H1 (cell line): ENCODE measurements at regions not wholly inside any gene's neighbourhood (a gene's known extent, or its start where the extent isn't known, plus 50 kb on each side); places are given as distances from the start of the nearest gene placed in this dataset.

Experiments used
- EZH2 ChIP-seq: fragments of 200-600 bp; sonication (generic); IDR thresholded peaks from 2 replicates; pipeline ENCODE4 v1.7.1; 2012; ENCODE audit warnings: low read depth, mild to moderate bottlenecking, moderate library complexity, low read length, inconsistent platforms; ENCODE audit not compliant: severe bottlenecking
- JUN ChIP-seq: IDR thresholded peaks from 2 replicates; pipeline ENCODE4 v1.6.1; 2011; ENCODE audit warnings: low read depth, mild to moderate bottlenecking, improper control_type of control experiment, low read length
- KDM4A ChIP-seq: IDR thresholded peaks from one replicate; pipeline ENCODE4 v1.7.1; 2012; ENCODE audit warnings: low read depth, mild to moderate bottlenecking, moderate library complexity, low read length, inconsistent platforms; ENCODE audit not compliant: severe bottlenecking
- POLR2AphosphoS5 ChIP-seq: IDR thresholded peaks from 2 replicates; pipeline ENCODE4 v1.6.1; 2011; ENCODE audit warnings: low read depth, low read length
- TAF7 ChIP-seq: optimal IDR thresholded peaks from 2 replicates; pipeline ENCODE3; 2011; ENCODE audit warnings: low read depth, mild to moderate bottlenecking, inconsistent platforms, low read length, moderate library complexity, borderline replicate concordance
- TF ChIP-seq, protein P1 (sequence below): fragments of 300-600 bp; sonication (generic); IDR thresholded peaks from 2 replicates; pipeline ENCODE4 v1.7.1; 2012; ENCODE audit warnings: low read length, moderate library complexity, mild to moderate bottlenecking, inconsistent platforms; ENCODE audit not compliant: insufficient replicate concordance

DNA sequence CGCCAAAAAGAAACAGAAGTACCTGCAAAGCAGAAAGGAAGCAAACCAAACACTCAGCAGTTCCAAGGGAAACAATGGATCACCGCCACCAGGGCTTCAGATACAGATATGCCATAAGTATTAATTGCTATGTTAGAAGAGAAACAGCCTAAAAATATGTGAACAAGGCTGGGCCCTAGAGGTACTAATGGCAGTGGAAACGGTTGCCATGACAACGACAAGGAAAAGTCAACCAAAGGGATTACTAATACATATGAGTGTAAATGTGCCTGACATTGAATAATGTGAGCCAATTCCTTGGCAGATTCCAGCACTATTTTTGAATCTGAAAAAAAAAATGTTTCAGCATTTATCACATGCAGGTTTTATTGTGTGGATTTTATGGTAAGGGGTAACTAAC lies 75.0 kb downstream of the CAVIN4 start (continued):
- no peak for TF ChIP-seq JUN
- no peak for TF ChIP-seq POLR2AphosphoS5
- TF ChIP-seq KDM4A, result no peak
- no peak for TF ChIP-seq EZH2
- TF ChIP-seq, protein P1, sequence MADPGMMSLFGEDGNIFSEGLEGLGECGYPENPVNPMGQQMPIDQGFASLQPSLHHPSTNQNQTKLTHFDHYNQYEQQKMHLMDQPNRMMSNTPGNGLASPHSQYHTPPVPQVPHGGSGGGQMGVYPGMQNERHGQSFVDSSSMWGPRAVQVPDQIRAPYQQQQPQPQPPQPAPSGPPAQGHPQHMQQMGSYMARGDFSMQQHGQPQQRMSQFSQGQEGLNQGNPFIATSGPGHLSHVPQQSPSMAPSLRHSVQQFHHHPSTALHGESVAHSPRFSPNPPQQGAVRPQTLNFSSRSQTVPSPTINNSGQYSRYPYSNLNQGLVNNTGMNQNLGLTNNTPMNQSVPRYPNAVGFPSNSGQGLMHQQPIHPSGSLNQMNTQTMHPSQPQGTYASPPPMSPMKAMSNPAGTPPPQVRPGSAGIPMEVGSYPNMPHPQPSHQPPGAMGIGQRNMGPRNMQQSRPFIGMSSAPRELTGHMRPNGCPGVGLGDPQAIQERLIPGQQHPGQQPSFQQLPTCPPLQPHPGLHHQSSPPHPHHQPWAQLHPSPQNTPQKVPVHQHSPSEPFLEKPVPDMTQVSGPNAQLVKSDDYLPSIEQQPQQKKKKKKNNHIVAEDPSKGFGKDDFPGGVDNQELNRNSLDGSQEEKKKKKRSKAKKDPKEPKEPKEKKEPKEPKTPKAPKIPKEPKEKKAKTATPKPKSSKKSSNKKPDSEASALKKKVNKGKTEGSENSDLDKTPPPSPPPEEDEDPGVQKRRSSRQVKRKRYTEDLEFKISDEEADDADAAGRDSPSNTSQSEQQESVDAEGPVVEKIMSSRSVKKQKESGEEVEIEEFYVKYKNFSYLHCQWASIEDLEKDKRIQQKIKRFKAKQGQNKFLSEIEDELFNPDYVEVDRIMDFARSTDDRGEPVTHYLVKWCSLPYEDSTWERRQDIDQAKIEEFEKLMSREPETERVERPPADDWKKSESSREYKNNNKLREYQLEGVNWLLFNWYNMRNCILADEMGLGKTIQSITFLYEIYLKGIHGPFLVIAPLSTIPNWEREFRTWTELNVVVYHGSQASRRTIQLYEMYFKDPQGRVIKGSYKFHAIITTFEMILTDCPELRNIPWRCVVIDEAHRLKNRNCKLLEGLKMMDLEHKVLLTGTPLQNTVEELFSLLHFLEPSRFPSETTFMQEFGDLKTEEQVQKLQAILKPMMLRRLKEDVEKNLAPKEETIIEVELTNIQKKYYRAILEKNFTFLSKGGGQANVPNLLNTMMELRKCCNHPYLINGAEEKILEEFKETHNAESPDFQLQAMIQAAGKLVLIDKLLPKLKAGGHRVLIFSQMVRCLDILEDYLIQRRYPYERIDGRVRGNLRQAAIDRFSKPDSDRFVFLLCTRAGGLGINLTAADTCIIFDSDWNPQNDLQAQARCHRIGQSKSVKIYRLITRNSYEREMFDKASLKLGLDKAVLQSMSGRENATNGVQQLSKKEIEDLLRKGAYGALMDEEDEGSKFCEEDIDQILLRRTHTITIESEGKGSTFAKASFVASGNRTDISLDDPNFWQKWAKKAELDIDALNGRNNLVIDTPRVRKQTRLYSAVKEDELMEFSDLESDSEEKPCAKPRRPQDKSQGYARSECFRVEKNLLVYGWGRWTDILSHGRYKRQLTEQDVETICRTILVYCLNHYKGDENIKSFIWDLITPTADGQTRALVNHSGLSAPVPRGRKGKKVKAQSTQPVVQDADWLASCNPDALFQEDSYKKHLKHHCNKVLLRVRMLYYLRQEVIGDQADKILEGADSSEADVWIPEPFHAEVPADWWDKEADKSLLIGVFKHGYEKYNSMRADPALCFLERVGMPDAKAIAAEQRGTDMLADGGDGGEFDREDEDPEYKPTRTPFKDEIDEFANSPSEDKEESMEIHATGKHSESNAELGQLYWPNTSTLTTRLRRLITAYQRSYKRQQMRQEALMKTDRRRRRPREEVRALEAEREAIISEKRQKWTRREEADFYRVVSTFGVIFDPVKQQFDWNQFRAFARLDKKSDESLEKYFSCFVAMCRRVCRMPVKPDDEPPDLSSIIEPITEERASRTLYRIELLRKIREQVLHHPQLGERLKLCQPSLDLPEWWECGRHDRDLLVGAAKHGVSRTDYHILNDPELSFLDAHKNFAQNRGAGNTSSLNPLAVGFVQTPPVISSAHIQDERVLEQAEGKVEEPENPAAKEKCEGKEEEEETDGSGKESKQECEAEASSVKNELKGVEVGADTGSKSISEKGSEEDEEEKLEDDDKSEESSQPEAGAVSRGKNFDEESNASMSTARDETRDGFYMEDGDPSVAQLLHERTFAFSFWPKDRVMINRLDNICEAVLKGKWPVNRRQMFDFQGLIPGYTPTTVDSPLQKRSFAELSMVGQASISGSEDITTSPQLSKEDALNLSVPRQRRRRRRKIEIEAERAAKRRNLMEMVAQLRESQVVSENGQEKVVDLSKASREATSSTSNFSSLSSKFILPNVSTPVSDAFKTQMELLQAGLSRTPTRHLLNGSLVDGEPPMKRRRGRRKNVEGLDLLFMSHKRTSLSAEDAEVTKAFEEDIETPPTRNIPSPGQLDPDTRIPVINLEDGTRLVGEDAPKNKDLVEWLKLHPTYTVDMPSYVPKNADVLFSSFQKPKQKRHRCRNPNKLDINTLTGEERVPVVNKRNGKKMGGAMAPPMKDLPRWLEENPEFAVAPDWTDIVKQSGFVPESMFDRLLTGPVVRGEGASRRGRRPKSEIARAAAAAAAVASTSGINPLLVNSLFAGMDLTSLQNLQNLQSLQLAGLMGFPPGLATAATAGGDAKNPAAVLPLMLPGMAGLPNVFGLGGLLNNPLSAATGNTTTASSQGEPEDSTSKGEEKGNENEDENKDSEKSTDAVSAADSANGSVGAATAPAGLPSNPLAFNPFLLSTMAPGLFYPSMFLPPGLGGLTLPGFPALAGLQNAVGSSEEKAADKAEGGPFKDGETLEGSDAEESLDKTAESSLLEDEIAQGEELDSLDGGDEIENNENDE, result no peak
- no peak for TF ChIP-seq TAF7
